ENCODE measurements at regions not wholly inside any gene's neighbourhood (a gene's known extent, or its start where the extent isn't known, plus 50 kb on each side); places are given as distances from the start of the nearest gene placed in this dataset.

GRCh38 chr2:14816069-14817060, 183.8 kb downstream of the LRATD1 start:
- no peak for FAIRE-seq
- TF ChIP-seq KDM4A (IDR thresholded peaks at IDR 0.05; ENCODE audit: low read depth, low read length, severe bottlenecking): no peak
- no peak for TF ChIP-seq SP1 (IDR thresholded peaks at IDR 0.05; ENCODE audit: low read depth, low read length)
- TF ChIP-seq E2F6 (IDR thresholded peaks at IDR 0.05): no peak
- no peak for TF ChIP-seq RXRA (IDR thresholded peaks at IDR 0.05; ENCODE audit: insufficient read depth, low read depth, low read length)
- TF ChIP-seq BACH1 (IDR thresholded peaks at IDR 0.05; ENCODE audit: low read length): no peak
- TF ChIP-seq RAD21 (IDR thresholded peaks at IDR 0.05 in 1 of 2, conservative IDR thresholded peaks at IDR 0.05 in 1 of 2; ENCODE audit: low read depth in 2 of 2, low read length in 2 of 2): no peak
- no peak for TF ChIP-seq EP300 (IDR thresholded peaks at IDR 0.05; ENCODE audit: borderline replicate concordance in 1 of 2, low read depth in 2 of 2, low read length in 2 of 2)
- no peak for TF ChIP-seq GABPA (IDR thresholded peaks at IDR 0.05; ENCODE audit: borderline replicate concordance, insufficient read depth, low read length)
- no peak for TF ChIP-seq SIRT6 (IDR thresholded peaks at IDR 0.05; ENCODE audit: low read length)
- no peak for TF ChIP-seq ATF3 (IDR thresholded peaks at IDR 0.05; ENCODE audit: insufficient read depth, low read depth, low read length)
- TF ChIP-seq SIX5 (IDR thresholded peaks at IDR 0.05; ENCODE audit: low read depth, low read length): no peak

More at GRCh38 chr2:14816069-14817060, 183.8 kb downstream of the LRATD1 start:
- H3K79me1 ChIP-seq (ENCODE audit: low read depth, low read length): no peaks in the 10 kb centered on the region
- H4K8ac ChIP-seq (ENCODE audit: extremely low read depth, insufficient read depth, low read length): no peak overlapping the region
- no peak overlapping the region for H3K14ac ChIP-seq (ENCODE audit: insufficient read length)
- H3K18ac ChIP-seq (ENCODE audit: extremely low read depth, low read length): no peak overlapping the region
- H2BK15ac ChIP-seq (ENCODE audit: low read length): no peak overlapping the region
- no peak overlapping the region for H2AFZ ChIP-seq (ENCODE audit: low read length)
- CTCF ChIA-PET (ENCODE audit: partially characterized antibody): no interaction called here
- POLR2A ChIA-PET (ENCODE audit: partially characterized antibody): no interaction called here
- no peak overlapping the region for H3K23ac ChIP-seq (ENCODE audit: insufficient read length)
- no peak for DNase-seq (ENCODE audit: low read depth in 1 of 2, low spot score in 2 of 2)
- H3K27ac ChIP-seq (ENCODE audit: low read depth, low read length): no peak overlapping the region
- no peaks in the 10 kb centered on the region for H3K36me3 ChIP-seq (ENCODE audit: control insufficient read depth in 2 of 4, insufficient read depth in 4 of 4, low read length in 3 of 4)
- no peak overlapping the region for H2AK5ac ChIP-seq (ENCODE audit: low read depth, low read length)
- H3K9me3 ChIP-seq (ENCODE audit: insufficient read depth in 2 of 2, low read depth in 1 of 2, low read length in 1 of 2): peaks cover 3 to 11% of the 10 kb centered on the region in 2 experiments; a peak in 2 of 4 replicates
- H3K56ac ChIP-seq (replicated peaks; ENCODE audit: insufficient read length, low read depth, low read length): no peak overlapping the region
- H3K4me3 ChIP-seq (ENCODE audit: extremely low read depth in 1 of 4, insufficient read depth in 2 of 4, low read depth in 3 of 4, low read length in 4 of 4): no peak overlapping the region
- H2BK12ac ChIP-seq (ENCODE audit: low read depth, low read length): no peak overlapping the region
- no peaks in the 10 kb centered on the region for H3K27me3 ChIP-seq (replicated peaks in 1 of 4; ENCODE audit: control insufficient read depth in 3 of 4, extremely low read depth in 1 of 4, insufficient read depth in 3 of 4, low read length in 3 of 4)
- no peaks in the 10 kb centered on the region for H4K20me1 ChIP-seq (replicated peaks in 1 of 2; ENCODE audit: control insufficient read depth in 1 of 2, insufficient read depth in 2 of 2, low read length in 2 of 2)
- H2BK5ac ChIP-seq (ENCODE audit: low read depth, low read length): no peak overlapping the region
- no peak overlapping the region for H2BK120ac ChIP-seq (replicated peaks; ENCODE audit: low read depth, low read length)
- no peak overlapping the region for H3K9ac ChIP-seq (replicated peaks in 1 of 4; ENCODE audit: extremely low read depth in 1 of 4, low read depth in 3 of 4, low read length in 3 of 4)
- H4K91ac ChIP-seq (replicated peaks; ENCODE audit: insufficient read length, low read length): no peak overlapping the region
- H2BK20ac ChIP-seq (ENCODE audit: low read length): no peak overlapping the region
- H3K4me1 ChIP-seq (replicated peaks in 1 of 4; ENCODE audit: control insufficient read depth in 3 of 4, insufficient read depth in 4 of 4, low read length in 3 of 4): no peaks in the 10 kb centered on the region
- H3K79me2 ChIP-seq (ENCODE audit: control insufficient read depth in 1 of 2, insufficient read depth in 2 of 2, low read length in 2 of 2): no peaks in the 10 kb centered on the region
- no peaks in the 10 kb centered on the region for H3K23me2 ChIP-seq (ENCODE audit: low read depth, low read length)
- no peak overlapping the region for H3K4ac ChIP-seq (replicated peaks; ENCODE audit: insufficient read length, low read depth, low read length)
- no peak overlapping the region for H4K5ac ChIP-seq (ENCODE audit: insufficient read length, low read depth, low read length)
- no peak overlapping the region for H3K4me2 ChIP-seq (ENCODE audit: insufficient read depth in 1 of 2, low read depth in 2 of 2, low read length in 2 of 2)
- WGBS, 2 experiments (ENCODE audit: extremely low coverage in 1 of 2, insufficient coverage in 1 of 2, insufficient read length in 1 of 2, insufficient replicate concordance in 2 of 2, low coverage in 1 of 2, low lambda C conversion rate in 2 of 2, missing lambda C conversion rate in 1 of 2): 83% methylated on average over 9 of the region's 9 CpGs; no CpG with 5 or more reads in 1 of the 2 experiments
